KG1 (cell line): ENCODE measurements at regions not wholly inside any gene's neighbourhood (a gene's known extent, or its start where the extent isn't known, plus 50 kb on each side); places are given as distances from the start of the nearest gene placed in this dataset.

Experiments used
- DNase-seq: peaks from one replicate; lab custom pipeline; 2025; lab: John Stamatoyannopoulos, UW

- no peak for DNase-seq
These were observed 189.9 kb upstream of the PRLR start for GRCh38 chr5:35420200-35420599.

- DNase-seq: no peak
These were observed 186.8 kb upstream of the PRLR start for GRCh38 chr5:35417040-35417439.

GRCh38 chr5:35416217-35416988 lies 186.1 kb upstream of the PRLR start:
- no peak for DNase-seq

- no peak for DNase-seq
These were observed 185.0 kb upstream of the PRLR start for GRCh38 chr5:35415309-35415708.

- DNase-seq: no peak
These were observed 179.1 kb upstream of the PRLR start for GRCh38 chr5:35409361-35409760.

- no peak for DNase-seq
These were observed 177.9 kb upstream of the PRLR start for GRCh38 chr5:35408146-35408545.

GRCh38 chr5:35407697-35408096 lies 177.4 kb upstream of the PRLR start:
- no peak for DNase-seq

GRCh38 chr5:35405938-35406337 lies 175.7 kb upstream of the PRLR start:
- DNase-seq: no peak

GRCh38 chr5:35404701-35405100 lies 174.4 kb upstream of the PRLR start:
- DNase-seq: no peak

GRCh38 chr5:35393901-35394300 lies 163.6 kb upstream of the PRLR start:
- no peak for DNase-seq

- no peak for DNase-seq
These were observed 154.4 kb upstream of the PRLR start for GRCh38 chr5:35384658-35385057.

GRCh38 chr5:35383041-35383440 lies 152.8 kb upstream of the PRLR start:
- no peak for DNase-seq

GRCh38 chr5:35377653-35378052 lies 147.4 kb upstream of the PRLR start:
- DNase-seq: no peak

GRCh38 chr5:35374584-35374983 lies 144.3 kb upstream of the PRLR start:
- DNase-seq: no peak

- DNase-seq: no peak
These were observed 143.0 kb upstream of the PRLR start for GRCh38 chr5:35373249-35373648.

GRCh38 chr5:35372482-35372881 lies 142.2 kb upstream of the PRLR start:
- no peak for DNase-seq

- DNase-seq: no peak
These were observed 141.7 kb upstream of the PRLR start for GRCh38 chr5:35371951-35372426.

GRCh38 chr5:35370871-35371270 lies 140.6 kb upstream of the PRLR start:
- no peak for DNase-seq

GRCh38 chr5:35369965-35370790 lies 139.9 kb upstream of the PRLR start:
- DNase-seq: no peak

- no peak for DNase-seq
These were observed 137.2 kb upstream of the PRLR start for GRCh38 chr5:35367526-35367925.

GRCh38 chr5:35365758-35366157 lies 135.5 kb upstream of the PRLR start:
- no peak for DNase-seq

GRCh38 chr5:35364350-35364749 lies 134.1 kb upstream of the PRLR start:
- no peak for DNase-seq

GRCh38 chr5:35363387-35363965 lies 133.2 kb upstream of the PRLR start:
- no peak for DNase-seq
